Endometrial microvascular endothelial cells (primary cell): ENCODE measurements at regions not wholly inside any gene's neighbourhood (a gene's known extent, or its start where the extent isn't known, plus 50 kb on each side); places are given as distances from the start of the nearest gene placed in this dataset.

Experiments used
- in situ Hi-C: cut with HindIII; loops from 2 replicates; pipeline ENCODE4 v1.10.0; 2017; ENCODE audit warnings: low sequenced_read_pairs, low pct_unique_long_range_greater_than_20kb; ENCODE audit errors: inconsistent ontology term

GRCh38 chr17:71689782-71690181 lies 431.0 kb upstream of the SOX9 start:
- in situ Hi-C loops: no loop called here

- in situ Hi-C loops: no loop called here
These were observed 420.9 kb upstream of the SOX9 start for GRCh38 chr17:71699907-71700306.

- in situ Hi-C loops: no loop called here
These were observed 417.1 kb upstream of the SOX9 start for GRCh38 chr17:71703701-71704100.

- in situ Hi-C loops: no loop called here
These were observed 411.4 kb upstream of the SOX9 start for GRCh38 chr17:71709271-71709890.

GRCh38 chr17:71709946-71710345 lies 410.9 kb upstream of the SOX9 start:
- in situ Hi-C loops: no loop called here

GRCh38 chr17:71710816-71711215 lies 410.0 kb upstream of the SOX9 start:
- in situ Hi-C loops: no loop called here

- in situ Hi-C loops: no loop called here
These were observed 407.0 kb upstream of the SOX9 start for GRCh38 chr17:71713846-71714245.

GRCh38 chr17:71724339-71724738 lies 396.5 kb upstream of the SOX9 start:
- in situ Hi-C loops: no loop called here

- in situ Hi-C loops: no loop called here
These were observed 395.0 kb upstream of the SOX9 start for GRCh38 chr17:71725811-71726210.

- in situ Hi-C loops: no loop called here
These were observed 394.5 kb upstream of the SOX9 start for GRCh38 chr17:71726341-71726740.

GRCh38 chr17:71727292-71727691 lies 393.5 kb upstream of the SOX9 start:
- in situ Hi-C loops: no loop called here

- in situ Hi-C loops: no loop called here
These were observed 393.1 kb upstream of the SOX9 start for GRCh38 chr17:71727723-71728122.

- in situ Hi-C loops: no loop called here
These were observed 389.9 kb upstream of the SOX9 start for GRCh38 chr17:71730871-71731270.

GRCh38 chr17:71735893-71736292 lies 384.9 kb upstream of the SOX9 start:
- in situ Hi-C loops: no loop called here

- in situ Hi-C loops: no loop called here
These were observed 380.0 kb upstream of the SOX9 start for GRCh38 chr17:71740866-71741265.

GRCh38 chr17:71741836-71742235 lies 379.0 kb upstream of the SOX9 start:
- in situ Hi-C loops: no loop called here

GRCh38 chr17:71748872-71749271 lies 371.9 kb upstream of the SOX9 start:
- in situ Hi-C loops: no loop called here

GRCh38 chr17:71753070-71753469 lies 367.8 kb upstream of the SOX9 start:
- in situ Hi-C loops: no loop called here

GRCh38 chr17:71757156-71757555 lies 363.7 kb upstream of the SOX9 start:
- in situ Hi-C loops: no loop called here

- in situ Hi-C loops: no loop called here
These were observed 362.9 kb upstream of the SOX9 start for GRCh38 chr17:71757956-71758355.

GRCh38 chr17:71759422-71760060 lies 361.3 kb upstream of the SOX9 start:
- in situ Hi-C loops: no loop called here
